GM21515 (cell line): ENCODE measurements at regions not wholly inside any gene's neighbourhood (a gene's known extent, or its start where the extent isn't known, plus 50 kb on each side); places are given as distances from the start of the nearest gene placed in this dataset.
"Not testable (repeated sequence)": the region's sequence is repeated elsewhere in the genome, so short reads cannot be mapped to it uniquely, and the experiment has no call there.

Experiments used
- ATAC-seq: cut with Tn5 transposase; IDR thresholded peaks from one replicate; pipeline ENCODE4 v1.9.1; 2021; ENCODE audit not compliant: unreplicated experiment

DNA sequence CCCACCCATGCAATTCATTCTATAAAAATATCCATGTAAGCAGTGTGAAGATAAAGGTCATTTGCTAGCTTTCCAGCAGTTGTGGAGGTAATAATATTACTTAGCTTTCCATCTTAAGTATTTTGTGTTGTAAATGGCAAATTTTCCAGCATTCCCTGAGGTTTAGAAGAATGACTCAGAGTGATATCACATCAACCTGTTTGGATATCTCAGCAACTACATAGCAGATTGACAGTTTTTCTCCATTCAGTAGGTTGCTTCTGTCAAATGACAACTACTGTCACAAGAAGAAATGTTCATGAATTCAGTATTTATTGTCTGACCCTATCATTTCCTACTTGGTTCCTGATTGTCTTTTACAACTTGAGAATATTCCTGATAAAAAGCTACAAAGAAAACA, 434.9 kb upstream of the GALNTL6 start:
- ATAC-seq: no peak

DNA sequence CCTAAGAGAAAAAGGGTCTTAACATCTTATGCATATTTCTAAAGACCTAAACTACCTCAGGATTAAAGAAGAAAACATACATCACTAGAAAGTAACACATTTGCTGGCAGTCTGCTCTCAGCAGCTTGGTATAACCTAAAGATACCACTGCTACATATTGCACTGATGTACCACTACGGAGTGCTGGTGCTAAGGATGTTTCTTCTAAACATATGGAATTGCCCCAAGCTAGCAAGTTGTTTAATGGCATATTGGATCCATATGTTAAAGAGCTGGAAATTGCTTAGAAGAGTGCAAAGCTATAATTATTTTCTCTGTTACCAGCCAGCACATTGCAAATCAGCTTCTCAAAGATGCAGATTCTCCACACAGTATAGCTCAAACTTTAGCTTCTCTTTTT, 436.5 kb upstream of the GALNTL6 start:
- no peak for ATAC-seq

DNA sequence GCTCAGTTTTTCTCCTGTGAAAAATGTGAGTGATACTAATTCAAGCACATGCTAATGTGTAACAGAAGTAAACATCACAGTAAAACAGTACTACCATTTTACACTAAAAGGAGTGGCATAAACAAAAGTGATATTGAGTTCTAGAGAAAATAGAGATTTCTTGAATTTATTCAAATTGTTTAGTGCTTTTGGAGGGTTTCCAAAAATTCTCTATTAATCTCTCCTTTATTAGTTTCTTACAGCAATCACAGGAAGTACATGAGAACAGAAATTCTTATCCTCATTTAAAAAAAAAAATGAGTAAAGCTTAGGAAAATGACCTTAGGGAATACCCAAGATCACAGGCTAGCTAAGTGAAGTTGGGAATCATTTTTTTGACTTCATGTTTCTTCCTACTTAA, 459.7 kb upstream of the GALNTL6 start:
- no peak for ATAC-seq

DNA sequence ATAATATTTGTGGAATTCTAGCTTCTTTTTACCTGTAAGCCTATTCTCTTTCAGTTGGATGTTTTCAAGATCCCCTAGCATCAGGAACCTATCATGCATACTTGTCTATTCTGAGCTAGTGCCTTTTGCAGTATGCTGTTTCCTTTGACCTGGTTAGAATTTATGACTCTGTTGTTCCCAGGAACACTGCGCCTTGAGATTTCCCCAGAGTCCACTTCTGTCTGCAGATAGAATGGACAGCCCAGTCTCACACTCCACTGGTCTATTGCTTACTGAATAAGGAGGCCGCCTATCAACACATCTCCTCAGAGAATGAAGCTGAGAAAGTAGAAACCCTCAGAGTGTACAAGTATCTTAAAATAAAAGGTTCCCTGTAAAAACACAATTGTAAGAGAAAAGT, 465.1 kb upstream of the GALNTL6 start:
- ATAC-seq: no peak

DNA sequence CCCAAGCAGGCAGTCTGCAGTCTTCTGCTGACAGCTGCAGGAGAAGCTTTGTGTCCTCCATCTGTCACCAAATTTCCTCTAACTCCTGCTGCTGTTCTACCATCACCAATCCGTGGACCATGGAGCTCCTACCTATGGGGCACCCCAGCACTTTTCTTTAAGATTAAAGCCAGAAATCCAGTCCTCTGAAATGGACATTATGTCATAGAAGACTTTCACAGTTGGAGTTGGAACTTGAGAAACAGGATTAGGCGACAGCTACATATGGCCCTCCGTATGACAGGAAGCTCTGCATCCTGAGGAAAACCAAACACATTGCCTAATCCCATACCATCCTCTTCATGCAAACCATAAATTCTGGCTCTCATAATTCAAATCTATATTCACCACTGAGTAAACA, 470.6 kb upstream of the GALNTL6 start:
- no peak for ATAC-seq

DNA sequence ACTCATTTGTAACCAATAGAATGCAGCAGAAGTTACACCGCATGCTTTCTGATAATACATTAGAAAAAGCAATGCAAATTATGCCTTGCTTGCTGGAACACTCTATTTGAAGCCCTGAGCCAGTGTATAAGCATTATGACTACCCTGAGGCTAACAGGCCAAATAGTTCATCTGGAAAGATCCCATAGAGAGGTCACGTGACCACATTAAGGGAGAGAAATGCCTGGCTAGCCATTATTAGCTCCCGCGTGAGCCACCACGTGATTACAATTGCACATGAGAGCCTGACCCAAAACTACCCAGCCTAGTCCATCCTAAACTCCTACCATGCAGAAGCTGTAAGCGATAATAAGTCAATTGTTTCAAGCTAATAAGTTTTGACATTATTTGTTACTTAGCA, 472.9 kb upstream of the GALNTL6 start:
- ATAC-seq: no peak

DNA sequence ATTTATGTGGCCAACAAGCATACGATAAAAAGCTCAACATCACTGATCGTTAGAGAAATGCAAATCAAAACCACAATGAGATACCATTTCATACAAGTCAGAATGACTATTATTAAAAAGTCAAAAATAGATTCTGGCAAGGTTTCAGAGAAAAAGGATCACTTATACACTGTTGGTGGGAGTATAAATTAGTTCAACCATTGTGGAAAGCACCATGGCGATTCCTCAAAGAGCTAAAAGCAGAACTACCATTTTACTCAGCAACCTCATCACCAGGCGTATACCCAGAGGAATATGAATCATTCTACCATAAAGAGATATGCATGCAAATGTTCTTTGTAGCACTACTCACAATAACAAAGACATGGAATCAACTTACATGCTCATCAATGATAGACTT, 478.7 kb upstream of the GALNTL6 start:
- ATAC-seq: peak; percentile 51

DNA sequence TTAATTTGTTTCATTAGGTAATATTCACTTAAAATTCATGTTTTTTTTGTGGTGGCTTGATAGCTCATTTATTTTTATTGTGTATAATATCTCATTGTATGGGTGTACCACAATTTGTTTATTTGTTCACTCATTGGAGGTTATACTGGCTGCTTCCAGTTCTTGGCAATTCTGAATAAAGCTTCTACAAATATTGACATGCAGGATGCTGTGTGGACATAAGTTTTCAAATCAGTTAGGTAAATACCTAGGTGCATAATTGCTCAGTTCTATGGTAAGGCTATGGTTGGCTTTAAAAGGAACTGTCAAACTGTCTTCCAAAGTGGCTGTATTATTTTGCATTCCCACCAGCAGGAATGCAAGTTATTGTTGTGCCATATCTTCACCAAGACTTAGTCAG, 504.5 kb upstream of the GALNTL6 start:
- no peak for ATAC-seq

DNA sequence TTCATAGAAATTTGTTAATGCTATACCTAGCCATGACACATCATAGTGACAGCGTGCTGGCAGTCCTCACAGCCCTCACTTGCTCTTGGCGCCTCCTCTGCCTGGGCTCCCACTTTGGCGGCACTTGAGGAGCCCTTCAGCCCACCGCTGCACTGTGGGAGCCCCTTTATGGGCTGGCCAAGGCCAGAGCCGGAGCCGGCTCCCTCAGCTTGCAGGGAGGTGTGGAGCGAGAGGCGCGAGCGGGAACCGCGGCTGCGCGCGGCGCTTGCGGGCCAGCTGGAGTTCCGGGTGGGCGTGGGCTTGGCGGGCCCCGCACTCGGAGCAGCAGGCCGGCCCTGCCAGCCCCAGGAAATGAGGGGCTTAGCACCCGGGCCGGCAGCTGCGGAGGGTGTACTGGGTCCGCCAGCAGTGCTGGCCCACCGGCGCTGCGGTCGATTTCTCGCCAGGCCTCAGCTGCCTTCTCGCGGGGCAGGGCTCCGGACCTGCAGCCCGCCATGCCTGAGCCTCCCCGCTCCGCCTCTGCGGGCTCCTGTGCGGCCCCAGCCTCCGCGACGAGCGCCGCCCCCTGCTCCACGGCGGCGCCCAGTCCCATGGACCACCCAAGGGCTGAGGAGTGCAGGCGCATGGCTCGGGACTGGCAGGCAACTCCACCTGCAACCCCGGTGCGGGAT, 515.0 kb upstream of the GALNTL6 start:
- not testable (repeated sequence) for ATAC-seq

DNA sequence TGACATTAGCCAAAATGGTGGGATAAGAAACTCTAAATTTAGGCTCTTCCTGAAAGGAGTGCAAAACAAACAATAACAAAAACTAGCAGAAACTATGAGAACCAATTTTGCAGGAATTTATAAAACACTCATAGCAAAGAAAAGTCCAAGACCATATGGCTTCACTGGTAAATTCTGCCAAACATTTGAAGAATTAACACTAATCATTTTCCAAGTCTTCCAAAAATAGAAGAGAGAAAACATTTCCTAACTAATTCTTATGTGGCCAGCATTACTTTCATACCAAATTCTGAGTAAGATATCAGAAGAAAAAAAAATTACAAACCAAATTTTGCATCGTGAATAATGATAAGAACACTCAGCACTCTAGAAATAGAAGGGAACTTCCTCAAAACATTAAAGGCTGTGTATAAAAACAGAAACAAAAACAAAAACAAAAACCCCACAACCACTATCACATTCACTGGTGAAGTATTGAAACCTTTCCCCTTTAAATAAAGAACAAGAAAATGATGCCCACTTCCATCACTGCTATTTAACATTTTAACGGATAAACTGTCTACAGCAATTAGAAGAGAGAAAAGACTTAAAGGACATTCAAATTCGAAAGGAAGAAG, 524.3 kb upstream of the GALNTL6 start:
- ATAC-seq: no peak

DNA sequence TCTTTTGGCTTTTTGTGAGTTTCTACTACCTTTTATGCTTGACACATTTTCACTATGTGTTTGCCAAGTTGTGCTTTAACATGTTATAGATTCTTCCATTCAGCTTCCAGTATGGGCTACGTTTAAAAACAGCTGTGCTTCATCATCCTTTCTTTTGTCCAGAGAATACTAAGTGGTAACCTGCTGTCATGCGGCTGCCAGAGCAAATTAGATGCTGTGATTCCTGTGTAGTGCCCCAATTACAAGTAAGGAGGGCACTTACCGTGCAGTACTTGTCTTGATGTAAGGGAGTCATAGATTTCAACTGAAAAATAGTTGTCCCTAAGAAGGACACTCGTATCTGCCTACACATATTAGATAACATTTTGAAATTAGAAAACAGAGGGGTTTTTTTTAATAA, 531.8 kb upstream of the GALNTL6 start:
- ATAC-seq: no peak

DNA sequence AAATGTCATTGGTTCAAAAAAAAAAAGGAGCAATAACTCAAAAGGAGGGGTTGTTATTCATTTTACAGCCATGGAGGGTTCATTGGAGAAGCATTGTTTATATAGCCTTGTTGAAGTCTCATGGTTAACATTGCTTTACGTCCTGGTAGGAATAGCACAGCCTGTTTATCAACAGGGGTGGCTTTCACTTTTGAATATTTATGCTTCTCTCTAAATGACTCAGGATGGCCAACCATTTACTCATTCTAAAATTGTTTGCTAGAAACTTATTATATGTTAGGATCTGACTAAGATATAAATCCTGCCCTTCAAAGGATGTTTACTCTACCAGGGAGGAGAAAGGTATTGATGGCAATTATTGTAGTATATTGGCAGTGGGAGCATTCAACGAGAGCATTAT, 534.1 kb upstream of the GALNTL6 start:
- no peak for ATAC-seq

DNA sequence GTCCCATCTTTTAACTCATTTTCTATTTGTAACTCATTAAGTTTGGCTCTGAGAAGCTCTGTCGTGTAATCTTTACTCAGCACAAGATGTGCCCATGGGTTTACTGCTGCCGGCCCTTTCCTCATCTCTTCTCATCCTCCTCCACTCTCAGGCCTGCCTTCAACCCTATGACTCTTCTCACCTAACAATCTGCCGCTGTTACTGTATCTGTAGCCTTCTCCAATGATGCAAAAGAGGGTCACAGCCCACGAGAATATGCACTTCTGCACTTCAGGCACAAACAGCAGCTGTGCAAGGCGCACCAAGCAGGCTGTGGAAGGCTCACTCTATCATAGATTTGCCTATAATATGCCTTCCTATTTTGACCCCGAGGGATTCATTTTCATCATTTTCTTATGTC, 546.5 kb upstream of the GALNTL6 start:
- no peak for ATAC-seq

DNA sequence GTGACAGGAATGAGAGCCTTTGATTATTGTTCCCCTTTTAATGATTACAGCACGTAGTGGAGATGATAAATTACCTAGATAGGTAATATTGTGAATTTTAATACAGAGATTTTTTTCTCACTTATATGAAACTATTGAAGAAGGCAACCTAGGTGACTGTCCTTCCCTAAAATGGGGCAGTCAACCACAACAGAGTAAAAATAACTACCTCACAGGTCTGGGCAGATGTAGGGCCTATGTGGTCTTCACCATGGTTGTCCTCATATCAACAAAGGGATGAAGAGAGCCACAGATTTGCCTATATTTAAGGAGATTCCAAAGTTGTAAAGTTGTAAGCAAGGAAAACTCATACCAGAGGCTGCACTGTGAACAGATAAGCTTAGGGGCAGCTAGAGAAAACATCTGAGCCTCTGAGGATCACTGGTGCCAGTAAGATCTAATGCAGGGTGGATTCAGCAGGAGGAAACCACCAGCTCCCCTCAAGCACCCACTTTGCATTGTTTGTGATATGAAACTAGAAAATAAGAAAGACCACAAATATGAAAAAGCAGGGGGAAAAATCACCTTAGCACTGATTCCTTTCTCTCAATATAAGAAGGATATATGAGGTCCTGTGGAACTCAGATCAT, 547.9 kb upstream of the GALNTL6 start:
- ATAC-seq: no peak

DNA sequence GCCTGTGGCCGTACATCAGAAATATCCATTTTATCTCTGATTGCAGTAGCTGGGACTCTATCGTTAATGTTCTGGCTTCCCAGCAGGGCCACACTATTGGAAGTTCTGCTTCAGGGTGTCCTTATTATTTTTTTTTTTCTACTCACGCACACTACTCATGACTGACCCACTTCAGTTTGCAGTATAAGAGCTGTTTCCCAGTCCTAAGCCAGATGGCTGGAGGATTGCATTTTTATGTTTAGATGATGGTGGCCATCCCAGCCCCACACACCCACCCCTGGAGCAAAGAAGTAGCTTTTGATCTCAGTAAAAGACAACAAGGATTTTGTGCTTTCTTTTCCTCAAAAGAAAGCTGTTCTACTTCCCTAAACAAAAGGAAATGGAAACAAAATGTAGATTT, 557.0 kb upstream of the GALNTL6 start:
- ATAC-seq: no peak

DNA sequence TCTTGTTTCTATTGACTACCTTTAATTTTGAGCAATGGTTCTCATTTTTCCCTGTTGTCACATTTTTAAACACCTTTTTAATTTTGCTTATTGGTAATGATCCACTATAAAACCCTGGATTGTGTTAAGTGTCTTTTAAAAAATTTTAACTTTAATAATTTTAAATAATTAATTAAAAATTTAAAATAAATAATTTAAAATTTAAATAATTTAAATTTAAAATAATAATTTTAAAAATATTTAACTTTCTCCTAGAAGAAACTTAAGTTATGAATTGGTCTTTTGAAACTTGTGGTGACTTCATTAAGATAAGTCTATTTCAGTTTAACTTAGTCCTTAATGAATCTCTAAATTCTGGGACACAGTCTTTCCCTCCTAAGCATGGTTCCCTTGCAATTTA, 566.3 kb upstream of the GALNTL6 start:
- ATAC-seq: no peak

DNA sequence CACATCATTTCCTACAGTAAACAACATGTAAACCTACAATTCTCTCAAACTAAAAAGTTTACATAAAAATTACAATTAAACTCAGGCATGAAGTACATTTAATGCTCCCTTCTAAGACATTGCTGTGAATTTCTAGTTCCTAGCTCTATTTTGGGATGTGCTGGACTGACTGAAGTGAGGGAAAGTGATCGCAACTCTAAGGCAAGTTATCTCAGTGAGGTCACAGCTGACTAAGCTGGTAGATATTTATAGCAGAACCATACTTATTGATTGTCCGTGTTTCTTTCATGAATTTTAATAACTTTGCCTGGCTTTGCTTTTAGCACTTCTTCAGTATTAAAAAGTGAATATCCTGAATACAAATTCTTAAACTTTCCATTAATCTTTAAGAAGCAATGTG, 570.4 kb upstream of the GALNTL6 start:
- no peak for ATAC-seq

DNA sequence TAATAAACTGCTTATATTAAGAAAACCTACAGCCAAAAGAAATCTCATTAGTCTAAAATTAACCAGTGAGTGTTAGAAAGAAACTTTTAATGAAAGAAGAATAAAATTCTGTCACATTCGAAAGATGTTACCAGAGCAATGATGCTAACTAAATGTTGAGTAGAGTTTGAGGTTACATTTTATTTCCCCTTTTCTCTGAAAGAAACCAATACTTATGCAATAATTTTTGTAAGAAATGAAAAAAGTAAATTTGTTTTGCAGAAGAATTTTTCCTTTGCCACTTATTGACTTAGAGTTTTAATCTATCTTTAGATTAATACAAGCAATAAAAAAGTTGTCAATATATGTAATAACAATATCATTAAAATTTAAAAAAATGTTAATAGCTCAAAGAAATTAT, 574.0 kb upstream of the GALNTL6 start:
- ATAC-seq: no peak

DNA sequence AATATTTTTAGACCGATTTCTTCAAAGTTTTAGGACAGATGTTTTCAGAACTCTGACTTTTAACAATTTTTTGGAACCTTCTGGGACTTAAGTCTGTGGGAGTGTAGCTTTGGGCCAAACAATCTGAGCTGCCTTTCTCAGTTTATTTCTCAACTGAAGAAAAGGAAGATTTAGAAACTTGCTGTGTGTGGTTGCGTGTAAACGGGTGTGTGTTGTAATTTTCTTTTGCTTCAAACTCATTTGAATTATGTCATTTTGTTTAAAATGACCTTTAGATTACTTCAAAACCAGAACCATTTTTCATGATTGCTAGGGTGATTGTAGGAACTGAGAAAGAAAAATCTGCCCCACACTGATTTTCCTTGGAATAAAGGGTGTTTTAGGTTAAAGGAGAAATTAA, 577.7 kb upstream of the GALNTL6 start:
- no peak for ATAC-seq

DNA sequence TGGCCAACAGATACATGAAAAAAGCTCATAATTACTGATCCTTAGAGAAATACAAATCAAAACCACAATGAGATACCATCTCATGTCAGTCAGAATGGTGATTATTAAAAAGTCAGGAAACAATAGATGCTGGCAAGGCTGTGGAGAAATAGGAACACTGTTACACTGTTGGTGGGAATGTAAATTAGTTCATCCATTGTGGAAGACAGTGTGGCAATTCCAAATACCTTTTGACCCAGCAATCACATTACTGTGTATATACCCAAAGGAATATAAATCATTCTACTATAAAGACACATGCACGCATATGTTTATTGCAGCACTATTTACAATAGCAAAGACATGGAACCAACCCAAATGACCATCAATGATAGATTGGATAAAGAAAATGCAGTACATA, 583.9 kb upstream of the GALNTL6 start:
- not testable (repeated sequence) for ATAC-seq

DNA sequence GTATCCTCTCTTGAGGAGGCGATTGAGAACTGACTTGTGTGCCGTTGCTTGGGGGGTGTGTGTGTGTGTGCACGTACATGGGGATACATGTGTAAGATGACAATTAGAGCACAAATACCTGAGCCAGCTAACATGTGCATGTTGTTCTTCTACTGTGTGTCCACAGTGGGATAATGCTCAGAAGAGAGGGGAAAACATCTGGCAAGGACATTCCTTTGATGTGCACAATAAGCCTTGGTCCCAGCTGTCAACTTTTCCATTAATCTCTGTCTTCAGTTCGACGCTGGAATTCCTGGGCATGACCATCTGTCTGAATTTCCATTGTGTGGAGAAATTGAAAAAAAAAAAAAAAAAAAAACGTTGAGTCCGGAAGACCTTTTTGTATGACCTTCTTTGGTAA, 592.0 kb upstream of the GALNTL6 start:
- no peak for ATAC-seq

DNA sequence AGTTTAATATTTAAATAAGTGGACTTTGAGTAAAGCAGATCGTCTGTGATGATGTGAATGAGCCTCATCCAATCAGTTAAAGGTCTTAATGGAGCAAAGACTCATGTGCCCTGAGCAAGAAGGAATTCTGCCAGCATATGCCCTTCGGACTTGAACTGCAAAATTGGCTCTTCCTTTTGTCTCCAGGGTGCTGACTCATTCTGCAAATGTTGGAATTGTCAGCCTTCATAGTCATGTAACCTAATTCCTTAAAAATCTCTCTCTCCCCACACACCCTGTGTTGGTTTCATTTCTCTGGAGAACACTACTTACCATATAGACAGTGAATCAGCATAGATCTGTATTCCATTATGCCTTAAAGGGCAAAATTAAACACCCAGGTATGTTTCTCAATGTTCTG, 609.8 kb upstream of the GALNTL6 start:
- ATAC-seq: no peak

DNA sequence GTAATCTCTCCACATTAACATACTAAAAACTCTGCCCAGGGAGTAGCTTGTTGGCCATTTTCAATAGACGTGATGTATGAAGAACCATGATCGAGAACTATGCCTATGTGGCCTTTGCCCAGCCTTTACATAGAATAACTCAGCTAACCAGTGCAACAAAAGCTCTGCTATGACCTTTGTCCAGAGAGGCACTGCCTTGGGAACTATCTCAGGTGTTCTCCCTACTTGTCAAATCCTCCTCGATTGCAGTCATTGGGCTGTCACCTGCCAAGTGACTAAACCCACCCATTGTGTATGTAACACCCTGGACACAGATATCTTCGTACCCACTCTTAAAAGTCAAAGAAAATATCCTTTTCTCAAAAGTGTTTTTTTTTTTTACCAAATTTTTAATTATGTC, 610.3 kb upstream of the GALNTL6 start:
- ATAC-seq: no peak
